K562 (cell line): ENCODE measurements at regions not wholly inside any gene's neighbourhood (a gene's known extent, or its start where the extent isn't known, plus 50 kb on each side); places are given as distances from the start of the nearest gene placed in this dataset.

Source experiments
- ATAC-seq: fragments of 200-7000 bp; cut with Tn5 transposase; 3 replicates; pipeline ENCODE4 v1.9.1; 2020; ENCODE audit warnings: moderate library complexity
- BruUV-seq: library from RNA; stranded (reverse); fragments of 400-500 nt; replicated peaks from 2 replicates; lab custom pipeline; 2021; lab: Mats Ljungman, UMichigan
- CTCF ChIA-PET: fragments of 300-600 bp; formaldehyde crosslinking; extraction: SDS; loops from one replicate; lab custom pipeline; 2021; ENCODE audit warnings: low intra/inter-chr PET ratio; lab: Yijun Ruan, JAX
- POLR2A ChIA-PET: fragments of 300-600, 350-650 bp; sonication (Branson Sonifier 250); formaldehyde crosslinking; extraction: SDS; loops from one replicate; lab custom pipeline; 2021; ENCODE audit warnings: antibody characterized with exemption, inconsistent platforms; lab: Yijun Ruan, JAX
- DNase-seq, 4 experiments: peaks; one replicate each; pipeline versions ENCODE4 v3.0.0 to v3.0.0-alpha.2; 2011 to 2018; ENCODE audit warnings: low spot score in 3 of 4, mixed read lengths in 3 of 4; ENCODE audit errors: extremely low read depth in 1 of 4
- FAIRE-seq: peaks from 2 replicates; lab custom pipeline; 2011; peaks lifted over from hg19 to GRCh38; lab: Jason Lieb, UNC
- H2AFZ ChIP-seq: 2 replicates; pipeline ENCODE4 v1.6.0; 2011; ENCODE audit warnings: low read depth, low read length, control low read depth, inconsistent platforms
- H3K27ac ChIP-seq: fragments of 200-600 bp; 3 replicates; pipeline ENCODE4 v1.8.0; 2011; ENCODE audit warnings: low read depth, mild to moderate bottlenecking, control low read depth, inconsistent platforms, low read length, moderate library complexity, mixed read lengths; ENCODE audit errors: extremely low read depth
- H3K27me3 ChIP-seq, 2 experiments: fragments of 300-600 bp in 1 of 2; 2 replicates in 1 of 2; 3 replicates in 1 of 2; pipeline versions ENCODE4 v1.6.0 to v1.8.0; 2011; ENCODE audit warnings: inconsistent platforms in 2 of 2, low read length in 2 of 2, mild to moderate bottlenecking in 1 of 2, mixed read lengths in 1 of 2, moderate library complexity in 1 of 2; ENCODE audit not compliant: control insufficient read depth in 2 of 2, insufficient read depth in 2 of 2
- H3K36me3 ChIP-seq: fragments of 300-600 bp; 3 replicates; pipeline ENCODE4 v1.8.0; 2011; ENCODE audit warnings: mild to moderate bottlenecking, low read length, inconsistent platforms; ENCODE audit not compliant: control insufficient read depth, insufficient read depth
- H3K4me1 ChIP-seq, 2 experiments: fragments of 200-600 bp in 1 of 2; replicated peaks in 1 of 2; 2 replicates in 1 of 2; 3 replicates in 1 of 2; pipeline versions ENCODE4 v1.5.1 to v1.8.0; 2011; ENCODE audit warnings: inconsistent platforms in 2 of 2, low read length in 2 of 2, mild to moderate bottlenecking in 1 of 2, mixed read lengths in 1 of 2, moderate library complexity in 1 of 2; ENCODE audit not compliant: control insufficient read depth in 2 of 2, insufficient read depth in 2 of 2
- H3K4me2 ChIP-seq: 2 replicates; pipeline ENCODE4 v1.6.1; 2011; ENCODE audit warnings: low read length, control low read depth, inconsistent platforms, mixed read lengths; ENCODE audit not compliant: insufficient read depth
- H3K4me3 ChIP-seq: fragments of 200-600 bp; sonication (generic), shearing (Covaris generic); 2 replicates; pipeline ENCODE4 v1.5.1; 2016; ENCODE audit warnings: control low read depth, inconsistent platforms
- H3K79me2 ChIP-seq: fragments of 200-600 bp; 3 replicates; pipeline ENCODE4 v1.8.0; 2011; ENCODE audit warnings: low read length, inconsistent platforms; ENCODE audit not compliant: control insufficient read depth, insufficient read depth
- H3K9ac ChIP-seq, 2 experiments: 2 replicates each; pipeline versions ENCODE4 v1.6.0 to v1.6.1; 2011; ENCODE audit warnings: low read depth in 2 of 2, low read length in 2 of 2, control low read depth in 1 of 2, inconsistent platforms in 1 of 2, mild to moderate bottlenecking in 1 of 2, mixed read lengths in 1 of 2; ENCODE audit not compliant: insufficient read depth in 1 of 2
- H3K9me1 ChIP-seq: one replicate; pipeline ENCODE4 v1.6.0; 2011; ENCODE audit warnings: inconsistent platforms, mild to moderate bottlenecking, low read length, moderate library complexity; ENCODE audit not compliant: control insufficient read depth, insufficient read depth
- H3K9me3 ChIP-seq: replicated peaks from 2 replicates; pipeline ENCODE4 v1.5.1; 2011; ENCODE audit warnings: low read depth, low read length, inconsistent platforms; ENCODE audit not compliant: control insufficient read depth, insufficient read depth
- H4K20me1 ChIP-seq: replicated peaks from 2 replicates; pipeline ENCODE4 v1.6.1; 2011; ENCODE audit warnings: low read length, inconsistent platforms, mixed read lengths; ENCODE audit not compliant: control insufficient read depth, insufficient read depth
- BRD4 ChIP-seq: fragments of 200-600 bp; sonication (generic); IDR thresholded peaks from 2 replicates; pipeline ENCODE4 v1.6.1; 2017; ENCODE audit warnings: inconsistent platforms
- C11orf30 ChIP-seq: fragments of 450-650 bp; IDR thresholded peaks from 2 replicates; pipeline ENCODE4 v1.6.1; 2016; ENCODE audit warnings: low read depth, mild to moderate bottlenecking
- CHAMP1 ChIP-seq: fragments of 450-650 bp; IDR thresholded peaks from 2 replicates; pipeline ENCODE4 v1.6.1; 2016; ENCODE audit warnings: mild to moderate bottlenecking
- DNMT1 ChIP-seq: fragments of 450-650 bp; IDR thresholded peaks from 2 replicates; pipeline ENCODE4 v1.6.1; 2016; ENCODE audit warnings: antibody characterized with exemption, mild to moderate bottlenecking
- E2F6 ChIP-seq, 2 experiments: IDR thresholded peaks; 2 replicates each; pipeline ENCODE4 v1.6.1; 2011; ENCODE audit warnings: borderline replicate concordance in 1 of 2, control low read depth in 1 of 2, low read depth in 1 of 2, low read length in 1 of 2, mild to moderate bottlenecking in 1 of 2, mixed read lengths in 1 of 2, moderate library complexity in 1 of 2; ENCODE audit not compliant: insufficient read depth in 1 of 2, insufficient read length in 1 of 2, poor library complexity in 1 of 2, severe bottlenecking in 1 of 2; ENCODE audit errors: extremely low read depth in 1 of 2
- GTF2B ChIP-seq: IDR thresholded peaks from 2 replicates; pipeline ENCODE4 v1.6.1; 2011; ENCODE audit not compliant: insufficient read length; ENCODE audit errors: extremely low read depth
- IRF2 ChIP-seq: sonication (generic); formaldehyde crosslinking; IDR thresholded peaks from 2 replicates; pipeline ENCODE4 v1.8.1; 2022; ENCODE audit warnings: mild to moderate bottlenecking, missing genetic modification reagents
- KAT2B ChIP-seq: IDR thresholded peaks from one replicate; pipeline ENCODE4 v1.6.1; 2012; ENCODE audit warnings: low read depth, mild to moderate bottlenecking, control low read depth, inconsistent platforms, low read length, moderate library complexity
- KHSRP ChIP-seq: fragments of 450-650 bp; IDR thresholded peaks from 2 replicates; pipeline ENCODE4 v1.6.1; 2017
- LCOR ChIP-seq: sonication (generic); formaldehyde crosslinking; IDR thresholded peaks from 2 replicates; pipeline ENCODE4 v1.8.0; 2022; ENCODE audit warnings: mild to moderate bottlenecking, missing genetic modification reagents
- MAZ ChIP-seq, 2 experiments: fragments of 450-650 bp in 1 of 2; sonication (generic) in 1 of 2; formaldehyde crosslinking; IDR thresholded peaks in 1 of 2; conservative IDR thresholded peaks in 1 of 2; 2 replicates each; pipeline versions ENCODE4 v1.4.0 to v1.5.0; 2020; ENCODE audit warnings: mild to moderate bottlenecking in 1 of 2, missing genetic modification reagents in 1 of 2
- MXI1 ChIP-seq: IDR thresholded peaks from 2 replicates; pipeline ENCODE4 v1.6.1; 2011; ENCODE audit warnings: low read depth, mild to moderate bottlenecking, improper control_type of control experiment, low read length
- PTRF ChIP-seq: fragments of 450-650 bp; IDR thresholded peaks from 2 replicates; pipeline ENCODE4 v1.6.1; 2016; ENCODE audit warnings: mild to moderate bottlenecking, missing genetic modification characterization, missing compliant biosample characterization
- SMARCC2 ChIP-seq: fragments of 450-650 bp; IDR thresholded peaks from 2 replicates; pipeline ENCODE4 v1.6.1; 2017; ENCODE audit warnings: antibody characterized with exemption, moderate library complexity, mild to moderate bottlenecking, low read depth
- STAT5B ChIP-seq: fragments of 250-450 bp; sonication (Bioruptor Pico); IDR thresholded peaks from 2 replicates; pipeline ENCODE4 v1.8.0; 2021; ENCODE audit warnings: mild to moderate bottlenecking, inconsistent platforms
- TCF3 ChIP-seq: sonication (generic); formaldehyde crosslinking; IDR thresholded peaks from 2 replicates; pipeline ENCODE4 v1.4.0; 2020; ENCODE audit warnings: mild to moderate bottlenecking, missing genetic modification reagents
- ZC3H8 ChIP-seq: fragments of 450-650 bp; IDR thresholded peaks from 2 replicates; pipeline ENCODE4 v1.6.1; 2017
- ZEB2 ChIP-seq: fragments of 450-650 bp; IDR thresholded peaks from 2 replicates; pipeline ENCODE4 v1.6.1; 2016
- ZNF551 ChIP-seq: fragments of 250-450 bp; sonication (Bioruptor Pico); IDR thresholded peaks from 2 replicates; pipeline ENCODE4 v1.5.0; 2021; ENCODE audit warnings: mild to moderate bottlenecking, moderate library complexity
- WGBS: fragments of 100-300 bp; shearing (Covaris generic); methylation state at CpG from one replicate; pipeline ENCODE4 v1.1.6; 2016; ENCODE audit warnings: low coverage, mixed read lengths; ENCODE audit not compliant: insufficient coverage; ENCODE audit errors: missing lambda C conversion rate; 5-methylcytosine and 5-hydroxymethylcytosine counted together
- in situ Hi-C: fragments of 300-500 bp; cut with MboI; formaldehyde crosslinking; loops from 4 replicates; pipeline ENCODE4 v1.15.0; 2018; ENCODE audit warnings: inconsistent platforms, mixed read lengths
- intact Hi-C: fragments of 100-400 bp; cut with micrococcal nuclease; formaldehyde crosslinking; loops from 2 replicates; pipeline ENCODE4 v1.14.2; 2022

GRCh38 chr4:18611026-18611425 lies 589.5 kb upstream of the LCORL start (continued):
- peak; percentile 48 for TF ChIP-seq C11orf30

- intact Hi-C loops = no loop called here
- TF ChIP-seq SMARCC2 (no peak), ZC3H8 (no peak), LCOR (CRISPR knock-in tag) (no peak), CHAMP1 (no peak), KAT2B (no peak), DNMT1 (no peak), MXI1 (no peak), ZNF551 (CRISPR knock-in tag) (no peak), ZEB2 (no peak), TCF3 (CRISPR knock-in tag) (no peak), IRF2 (CRISPR knock-in tag) (no peak), STAT5B (CRISPR knock-in tag) (no peak), E2F6 (IDR thresholded peaks at IDR 0.05; ENCODE audit: borderline replicate concordance in 1 of 2, extremely low read depth in 1 of 2, insufficient read depth in 1 of 2, insufficient read length in 1 of 2, low read depth in 1 of 2, low read length in 1 of 2, poor library complexity in 1 of 2, severe bottlenecking in 1 of 2) (no peak), BRD4 (no peak), KHSRP (no peak), GTF2B (no peak), PTRF (no peak), MAZ (CRISPR knock-in tag; conservative IDR thresholded peaks at IDR 0.05 in 1 of 2, IDR thresholded peaks at IDR 0.05 in 1 of 2) (no peak)
Measured at GRCh38 chr4:18608908-18609533, 587.5 kb upstream of the LCORL start.

More at GRCh38 chr4:18608908-18609533, 587.5 kb upstream of the LCORL start:
- Histone ChIP-seq H3K79me2 (no peaks in the 10 kb centered on the region), H3K27ac (no peak overlapping the region), H3K9me3 (no peaks in the 10 kb centered on the region), H3K9ac (no peak overlapping the region), H4K20me1 (no peaks in the 10 kb centered on the region), H3K36me3 (no peaks in the 10 kb centered on the region), H3K4me2 (no peak overlapping the region), H3K4me1 (no peaks in the 10 kb centered on the region), H3K4me3 (no peak overlapping the region), H3K27me3 (no peaks in the 10 kb centered on the region), H3K9me1 (no peaks in the 10 kb centered on the region), H2AFZ (no peak overlapping the region)
- ATAC-seq (no peak), FAIRE-seq (no peak), DNase-seq (no peak)
- in situ Hi-C loops = no loop called here
- BruUV-seq = no TSS peak
- 0% methylated on average over 4 of the region's 4 CpGs for WGBS
- ChIA-PET POLR2A (no interaction called here), CTCF (no interaction called here)
